OCI-LY3 (cell line): ENCODE measurements at regions not wholly inside any gene's neighbourhood (a gene's known extent, or its start where the extent isn't known, plus 50 kb on each side); places are given as distances from the start of the nearest gene placed in this dataset.

Experiments used
- H2AFZ ChIP-seq: fragments of 200-600, 300-600 bp; shearing (Covaris generic); 2 replicates; pipeline ENCODE4 v1.6.0; 2014; ENCODE audit warnings: antibody characterized with exemption, low read depth, low read length
- H3K27ac ChIP-seq: fragments of 200-600, 300-600 bp; sonication (generic); 2 replicates; pipeline ENCODE4 v1.5.1; 2014; ENCODE audit warnings: mild to moderate bottlenecking, low read length, moderate library complexity, mixed read lengths
- H3K27me3 ChIP-seq: fragments of 200-600, 300-600 bp; sonication (generic); 2 replicates; pipeline ENCODE4 v1.6.1; 2014; ENCODE audit warnings: low read depth, low read length, mixed read lengths
- H3K36me3 ChIP-seq: fragments of 200-600, 300-600 bp; sonication (generic); replicated peaks from 2 replicates; pipeline ENCODE3; 2014; ENCODE audit warnings: low read depth, low read length, mixed read lengths
- H3K4me1 ChIP-seq: fragments of 300-600, 200-600 bp; sonication (generic); 2 replicates; pipeline ENCODE4 v1.6.1; 2014; ENCODE audit warnings: low read length, mixed read lengths
- H3K4me2 ChIP-seq: fragments of 200-600, 300-600 bp; sonication (generic); 2 replicates; pipeline ENCODE4 v1.6.1; 2014; ENCODE audit warnings: low read length, mixed read lengths
- H3K4me3 ChIP-seq: fragments of 300-600, 200-600 bp; sonication (generic); 2 replicates; pipeline ENCODE4 v1.5.1; 2014; ENCODE audit warnings: antibody characterized with exemption, mild to moderate bottlenecking, low read length, moderate library complexity
- H3K79me2 ChIP-seq: fragments of 300-600, 200-600 bp; shearing (Covaris generic); 2 replicates; pipeline ENCODE4 v1.6.1; 2014; ENCODE audit warnings: mild to moderate bottlenecking, low read length, mixed read lengths
- H3K9ac ChIP-seq: fragments of 300-600, 200-600 bp; shearing (Covaris generic); 2 replicates; pipeline ENCODE4 v1.6.0; 2014; ENCODE audit warnings: mild to moderate bottlenecking, low read length, moderate library complexity
- H3K9me3 ChIP-seq: fragments of 200-600, 300-600 bp; shearing (Covaris generic); 2 replicates; pipeline ENCODE4 v1.6.1; 2014; ENCODE audit warnings: low read length, mixed read lengths; ENCODE audit not compliant: insufficient read depth
- H4K20me1 ChIP-seq: fragments of 200-600, 300-600 bp; sonication (generic); 2 replicates; pipeline ENCODE4 v1.6.1; 2016; ENCODE audit warnings: low read length, mixed read lengths; ENCODE audit not compliant: insufficient read depth
- EZH2phosphoT487 ChIP-seq: fragments of 200-600 bp; shearing (Covaris generic); IDR thresholded peaks from 2 replicates; pipeline ENCODE4 v1.6.1; 2018; ENCODE audit warnings: antibody characterized with exemption, mixed run types, low read depth
- TF ChIP-seq, protein P1 (sequence below): fragments of 200-600, 300-600 bp; sonication (generic); IDR thresholded peaks from 2 replicates; pipeline ENCODE4 v1.5.1; 2014; ENCODE audit warnings: antibody characterized with exemption, low read length, low read depth

DNA sequence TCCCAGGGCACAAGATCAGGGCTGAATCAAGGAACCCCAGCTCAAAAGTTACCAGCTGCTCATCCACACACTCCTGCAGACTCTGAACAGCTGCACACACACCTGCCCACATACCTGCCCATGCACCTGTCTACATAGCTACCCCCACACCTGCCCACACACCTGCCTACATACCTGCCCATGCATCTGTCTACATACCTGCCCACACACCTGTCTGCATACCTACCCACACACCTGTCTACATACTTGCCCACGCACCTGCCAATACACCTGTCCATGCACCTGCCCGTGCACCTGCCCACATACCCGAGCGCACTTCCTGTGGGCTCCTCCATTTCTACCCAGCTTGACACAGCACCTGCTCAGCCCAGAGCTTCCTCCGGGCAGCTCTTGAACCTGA, 122.8 kb upstream of the AGAP1 start:
- Histone ChIP-seq H3K27ac (no peak overlapping the region), H3K4me3 (no peak overlapping the region), H3K79me2 (no peaks in the 10 kb centered on the region), H3K4me2 (no peak overlapping the region), H3K9me3 (no peaks in the 10 kb centered on the region), H3K4me1 (no peaks in the 10 kb centered on the region), H3K9ac (no peak overlapping the region), H2AFZ (no peak overlapping the region), H3K27me3 (no peaks in the 10 kb centered on the region), H4K20me1 (no peaks in the 10 kb centered on the region), H3K36me3 (no peaks in the 10 kb centered on the region)
- TF ChIP-seq EZH2phosphoT487, result no peak
- TF ChIP-seq, protein P1, sequence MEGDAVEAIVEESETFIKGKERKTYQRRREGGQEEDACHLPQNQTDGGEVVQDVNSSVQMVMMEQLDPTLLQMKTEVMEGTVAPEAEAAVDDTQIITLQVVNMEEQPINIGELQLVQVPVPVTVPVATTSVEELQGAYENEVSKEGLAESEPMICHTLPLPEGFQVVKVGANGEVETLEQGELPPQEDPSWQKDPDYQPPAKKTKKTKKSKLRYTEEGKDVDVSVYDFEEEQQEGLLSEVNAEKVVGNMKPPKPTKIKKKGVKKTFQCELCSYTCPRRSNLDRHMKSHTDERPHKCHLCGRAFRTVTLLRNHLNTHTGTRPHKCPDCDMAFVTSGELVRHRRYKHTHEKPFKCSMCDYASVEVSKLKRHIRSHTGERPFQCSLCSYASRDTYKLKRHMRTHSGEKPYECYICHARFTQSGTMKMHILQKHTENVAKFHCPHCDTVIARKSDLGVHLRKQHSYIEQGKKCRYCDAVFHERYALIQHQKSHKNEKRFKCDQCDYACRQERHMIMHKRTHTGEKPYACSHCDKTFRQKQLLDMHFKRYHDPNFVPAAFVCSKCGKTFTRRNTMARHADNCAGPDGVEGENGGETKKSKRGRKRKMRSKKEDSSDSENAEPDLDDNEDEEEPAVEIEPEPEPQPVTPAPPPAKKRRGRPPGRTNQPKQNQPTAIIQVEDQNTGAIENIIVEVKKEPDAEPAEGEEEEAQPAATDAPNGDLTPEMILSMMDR, result no peak

DNA sequence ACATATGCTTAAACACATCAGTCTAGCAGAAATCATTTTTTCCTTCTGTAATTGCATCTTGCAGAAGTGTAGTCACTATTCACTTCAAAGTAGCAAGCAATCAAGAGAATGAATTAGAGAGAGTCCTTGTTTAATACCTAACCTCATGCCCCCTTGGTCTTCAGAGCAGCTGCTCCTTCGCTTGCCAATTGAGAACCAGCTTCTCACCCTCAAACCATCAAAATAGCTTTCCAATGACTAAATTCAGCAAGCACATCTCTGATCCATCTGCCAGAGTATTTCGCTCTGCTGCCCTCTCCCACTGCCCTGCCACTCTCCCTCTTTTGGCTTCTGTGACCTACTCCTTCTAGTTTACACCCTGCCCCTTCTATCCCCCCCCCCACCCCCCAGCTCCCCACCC, 120.7 kb upstream of the AGAP1 start:
- no peaks in the 10 kb centered on the region for H3K9me3 ChIP-seq
- no peaks in the 10 kb centered on the region for H3K27me3 ChIP-seq
- no peak for TF ChIP-seq EZH2phosphoT487
- TF ChIP-seq, protein P1, result no peak
- no peak overlapping the region for H3K4me3 ChIP-seq
- H3K36me3 ChIP-seq, result no peaks in the 10 kb centered on the region
- H3K4me2 ChIP-seq, result no peak overlapping the region
- H2AFZ ChIP-seq, result no peak overlapping the region
- no peaks in the 10 kb centered on the region for H4K20me1 ChIP-seq
- no peak overlapping the region for H3K9ac ChIP-seq
- H3K27ac ChIP-seq, result no peak overlapping the region
- no peaks in the 10 kb centered on the region for H3K4me1 ChIP-seq
- H3K79me2 ChIP-seq, result no peaks in the 10 kb centered on the region

DNA sequence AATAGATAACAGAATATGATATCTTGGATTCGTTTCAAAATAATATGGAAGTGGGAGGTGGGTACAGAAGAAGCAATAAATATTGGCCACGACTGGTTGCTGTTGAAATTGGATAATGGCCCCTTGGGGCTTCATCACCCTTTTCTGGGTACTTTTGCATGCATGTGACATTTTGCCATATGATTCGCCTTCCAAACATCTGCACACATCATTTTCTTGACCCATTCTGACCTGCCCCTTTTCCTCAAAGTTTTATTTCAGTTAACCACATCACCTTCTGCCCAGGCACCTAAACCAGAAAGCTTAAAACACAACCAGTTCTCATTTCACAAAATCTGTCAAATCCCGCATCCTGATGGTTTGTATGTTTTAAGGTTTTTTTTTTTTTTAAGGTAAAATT, 116.7 kb upstream of the AGAP1 start:
- no peak for TF ChIP-seq EZH2phosphoT487
- TF ChIP-seq, protein P1, result no peak
- Histone ChIP-seq H3K9ac (no peak overlapping the region), H3K4me1 (no peaks in the 10 kb centered on the region), H2AFZ (no peak overlapping the region), H3K27ac (no peak overlapping the region), H4K20me1 (no peaks in the 10 kb centered on the region), H3K36me3 (no peaks in the 10 kb centered on the region), H3K4me2 (no peak overlapping the region), H3K27me3 (no peaks in the 10 kb centered on the region), H3K4me3 (no peak overlapping the region), H3K9me3 (no peaks in the 10 kb centered on the region), H3K79me2 (no peaks in the 10 kb centered on the region)

DNA sequence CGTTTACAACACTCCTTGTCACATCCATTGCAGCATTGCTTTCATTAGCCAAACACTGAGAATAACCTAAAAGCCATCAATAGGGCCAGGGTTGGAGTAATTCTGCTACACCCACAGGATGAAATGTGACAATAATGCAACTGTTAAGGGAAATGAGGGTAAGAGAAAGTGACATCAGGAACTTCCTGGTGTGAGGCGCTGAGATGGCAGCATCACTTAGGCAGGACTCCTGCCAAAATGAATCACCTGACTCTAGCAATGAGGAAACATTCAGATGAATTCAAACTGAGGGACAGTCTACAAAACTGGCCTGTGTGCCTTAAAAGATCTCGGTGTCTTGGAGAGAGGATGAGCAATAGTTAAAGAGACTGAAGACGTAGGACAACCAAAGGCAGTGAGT, 115.6 kb upstream of the AGAP1 start:
- Histone ChIP-seq H4K20me1 (no peaks in the 10 kb centered on the region), H3K27me3 (no peaks in the 10 kb centered on the region), H3K4me1 (no peaks in the 10 kb centered on the region), H3K4me3 (no peak overlapping the region), H2AFZ (no peak overlapping the region), H3K79me2 (no peaks in the 10 kb centered on the region), H3K27ac (no peak overlapping the region), H3K9me3 (no peaks in the 10 kb centered on the region), H3K4me2 (no peak overlapping the region), H3K9ac (no peak overlapping the region), H3K36me3 (no peaks in the 10 kb centered on the region)
- no peak for TF ChIP-seq EZH2phosphoT487
- TF ChIP-seq, protein P1, result no peak
